ENCODE measurements at regions not wholly inside any gene's neighbourhood (a gene's known extent, or its start where the extent isn't known, plus 50 kb on each side); places are given as distances from the start of the nearest gene placed in this dataset.

DNA sequence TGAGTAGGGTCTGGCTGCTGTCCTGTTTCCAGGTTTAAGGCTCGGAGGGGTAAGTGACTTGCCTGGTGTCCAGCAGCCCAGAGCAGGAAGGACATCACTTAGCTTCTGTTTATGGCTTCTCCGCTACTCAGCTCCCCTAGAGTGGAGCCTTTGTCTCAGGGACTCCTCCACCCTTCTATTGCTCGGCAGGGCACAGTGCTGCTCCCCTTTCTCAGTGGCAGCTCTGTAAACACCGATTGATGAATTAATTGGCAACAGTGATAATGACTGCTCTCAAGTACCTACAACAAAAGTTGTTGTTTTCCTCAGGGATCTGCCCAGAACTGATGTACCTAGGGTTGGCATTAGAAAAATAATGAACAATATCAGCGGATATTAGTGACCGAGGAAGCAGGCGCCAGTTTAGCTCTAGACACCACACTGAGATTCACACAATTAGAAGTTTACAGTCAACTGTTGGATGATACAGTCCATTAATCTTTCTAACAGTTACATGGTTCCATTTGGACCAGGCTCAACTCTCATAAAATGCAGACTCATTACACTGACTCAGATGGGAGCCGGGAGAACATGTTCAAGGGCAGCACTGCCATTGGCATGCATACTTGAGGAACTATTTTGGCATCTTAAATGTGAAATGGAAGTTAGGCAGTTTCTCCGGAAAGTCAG, 265.7 kb downstream of the MTX2 start:
- ATAC-seq (no peak), DNase-seq (no peak)
- no peak overlapping the region for H3K27ac Mint-ChIP-seq
- H3K27me3 Mint-ChIP-seq: peaks cover 63% of the 10 kb centered on the region
- no peak overlapping the region for H3K4me3 Mint-ChIP-seq
- no peaks in the 10 kb centered on the region for H3K9me3 ChIP-seq (ENCODE audit: control insufficient read depth, low read length, poor library complexity, severe bottlenecking)
- H3K36me3 Mint-ChIP-seq (ENCODE audit: low read depth): no peaks in the 10 kb centered on the region
- no peaks in the 10 kb centered on the region for H3K4me1 Mint-ChIP-seq

DNA sequence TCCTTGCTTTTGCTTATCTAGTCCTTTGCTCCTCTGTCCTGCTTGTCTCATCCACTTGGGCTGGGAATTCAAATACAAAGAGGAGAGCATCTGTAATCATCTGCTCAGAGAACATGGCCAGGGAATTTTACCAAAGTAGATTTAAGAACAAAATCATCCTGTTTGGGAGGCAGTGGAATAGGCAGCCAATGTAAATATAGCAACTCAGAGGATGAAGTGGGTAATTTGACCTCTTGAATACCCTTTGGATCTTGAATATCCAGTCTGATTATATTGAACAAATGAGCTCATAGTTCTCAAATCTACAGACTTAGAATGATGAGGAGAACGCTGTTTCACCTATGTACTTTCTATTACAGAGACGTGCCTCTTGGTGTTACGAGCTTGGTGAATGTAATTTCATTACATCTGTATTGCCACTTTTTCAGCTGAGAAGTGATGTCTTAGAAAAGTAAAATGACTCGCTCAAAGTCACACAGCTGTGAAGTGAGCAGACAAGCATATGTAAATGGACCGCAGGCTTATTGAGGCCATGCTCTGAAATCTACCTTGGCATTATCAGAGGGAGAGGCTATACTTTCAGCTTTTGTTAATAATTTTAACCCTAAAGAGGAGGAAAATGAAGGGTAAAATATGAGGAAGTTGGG, 266.3 kb downstream of the MTX2 start:
- H3K27ac Mint-ChIP-seq: no peak overlapping the region
- no peak overlapping the region for H3K4me3 Mint-ChIP-seq
- no peak for ATAC-seq
- H3K36me3 Mint-ChIP-seq (ENCODE audit: low read depth): no peaks in the 10 kb centered on the region
- H3K9me3 ChIP-seq (ENCODE audit: control insufficient read depth, low read length, poor library complexity, severe bottlenecking): no peaks in the 10 kb centered on the region
- H3K27me3 Mint-ChIP-seq: peaks cover 59% of the 10 kb centered on the region
- no peak for DNase-seq
- H3K4me1 Mint-ChIP-seq: no peaks in the 10 kb centered on the region

DNA sequence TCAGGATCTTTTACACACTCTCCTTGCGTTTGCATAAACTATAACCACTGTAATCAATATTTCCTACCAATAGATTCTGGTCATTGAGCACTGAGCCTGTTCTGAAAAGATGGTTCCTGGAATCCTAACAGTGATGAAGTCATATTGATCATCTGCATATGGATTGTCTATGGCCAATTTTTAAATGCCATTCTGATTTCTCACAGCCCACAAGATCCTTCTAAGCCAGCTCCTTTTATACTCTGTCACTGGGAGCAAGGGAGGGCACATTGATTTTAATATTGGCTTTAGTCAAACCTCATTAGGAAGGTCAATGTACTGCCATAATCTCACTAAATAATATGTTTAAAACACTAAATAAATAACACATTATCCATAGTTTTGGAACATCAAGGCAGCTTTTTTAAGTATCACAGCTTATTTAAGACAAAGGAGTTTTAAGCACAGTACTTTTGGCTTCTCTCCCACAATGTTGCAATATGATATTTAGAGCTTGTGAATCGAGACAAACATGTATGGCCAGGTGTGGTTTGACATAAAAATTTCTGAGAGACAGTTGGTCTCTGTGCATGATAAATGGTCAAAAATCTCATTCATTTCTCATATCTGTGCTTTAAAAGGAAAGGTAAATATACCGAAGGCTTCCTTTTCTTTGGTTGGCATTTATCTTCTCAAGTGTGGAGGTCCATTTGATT, 267.3 kb downstream of the MTX2 start:
- no peaks in the 10 kb centered on the region for H3K9me3 ChIP-seq (ENCODE audit: control insufficient read depth, low read length, poor library complexity, severe bottlenecking)
- no peaks in the 10 kb centered on the region for H3K36me3 Mint-ChIP-seq (ENCODE audit: low read depth)
- DNase-seq (no peak), ATAC-seq (no peak)
- H3K4me1 Mint-ChIP-seq: no peaks in the 10 kb centered on the region
- H3K27ac Mint-ChIP-seq: no peak overlapping the region
- H3K4me3 Mint-ChIP-seq: no peak overlapping the region
- H3K27me3 Mint-ChIP-seq: peaks cover 57% of the 10 kb centered on the region

GRCh38 chr2:176537932-176538331, 268.7 kb downstream of the MTX2 start:
- Mint-ChIP-seq H3K36me3 (ENCODE audit: low read depth) (peaks cover 2% of the 10 kb centered on the region), H3K4me3 (no peak overlapping the region), H3K4me1 (no peaks in the 10 kb centered on the region), H3K27ac (no peak overlapping the region), H3K27me3 (peaks cover 55% of the 10 kb centered on the region)
- no peak for DNase-seq
- no peaks in the 10 kb centered on the region for H3K9me3 ChIP-seq (ENCODE audit: control insufficient read depth, low read length, poor library complexity, severe bottlenecking)
- no peak for ATAC-seq

DNA sequence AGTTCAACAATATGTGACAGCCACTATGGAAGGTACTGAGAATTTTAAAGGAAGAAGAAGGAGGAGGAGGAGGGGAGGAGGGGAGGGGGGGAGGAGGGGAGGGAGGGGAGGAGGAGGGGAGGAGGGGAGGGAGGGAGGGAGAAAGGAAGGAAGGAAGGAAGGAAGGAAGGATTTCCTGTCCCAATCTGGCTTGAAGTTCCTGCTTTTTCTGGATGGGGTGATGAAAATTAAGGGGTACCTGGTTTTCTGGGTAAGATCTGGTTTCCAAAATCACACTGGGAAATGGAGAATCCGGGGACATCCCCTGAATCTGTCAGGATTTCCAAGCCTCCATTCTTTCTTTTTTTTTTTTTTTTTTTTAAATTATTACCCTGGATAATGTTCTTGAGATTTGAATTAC, 271.8 kb downstream of the MTX2 start:
- Mint-ChIP-seq H3K36me3 (ENCODE audit: low read depth) (peaks cover 2% of the 10 kb centered on the region), H3K27ac (no peak overlapping the region), H3K4me3 (no peak overlapping the region), H3K27me3 (peaks cover 44% of the 10 kb centered on the region), H3K4me1 (no peaks in the 10 kb centered on the region)
- ATAC-seq (no peak), DNase-seq (no peak)
- no peaks in the 10 kb centered on the region for H3K9me3 ChIP-seq (ENCODE audit: control insufficient read depth, low read length, poor library complexity, severe bottlenecking)

- Mint-ChIP-seq H3K27ac (no peak overlapping the region), H3K4me3 (no peak overlapping the region), H3K27me3 (peaks cover 41% of the 10 kb centered on the region), H3K4me1 (no peaks in the 10 kb centered on the region), H3K36me3 (ENCODE audit: low read depth) (peaks cover 2% of the 10 kb centered on the region)
- no peaks in the 10 kb centered on the region for H3K9me3 ChIP-seq (ENCODE audit: control insufficient read depth, low read length, poor library complexity, severe bottlenecking)
- ATAC-seq (no peak), DNase-seq (no peak)
Observed at GRCh38 chr2:176542476-176542875, 273.2 kb downstream of the MTX2 start.

DNA sequence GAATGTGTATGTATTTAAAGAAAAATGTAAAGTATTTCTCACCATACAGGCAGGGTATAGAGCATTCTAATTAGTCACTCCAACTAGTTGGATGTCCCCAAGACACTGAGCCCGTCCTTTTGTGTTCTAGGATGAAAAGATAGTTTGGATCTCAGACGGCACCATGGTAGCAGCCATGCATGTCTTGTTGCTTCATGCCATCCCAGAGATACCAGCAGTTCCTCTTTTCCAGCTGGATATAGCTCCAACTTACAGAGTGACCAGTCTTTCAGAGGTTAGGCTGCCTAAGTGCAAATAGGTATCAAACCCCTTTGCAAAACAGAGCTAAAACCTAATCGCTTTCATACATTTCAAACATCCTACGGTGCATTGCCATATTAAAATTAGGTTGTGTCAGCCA, 275.3 kb downstream of the MTX2 start:
- ATAC-seq: no peak
- Mint-ChIP-seq H3K36me3 (ENCODE audit: low read depth) (peaks cover 2% of the 10 kb centered on the region), H3K4me1 (no peaks in the 10 kb centered on the region), H3K4me3 (no peak overlapping the region), H3K27ac (no peak overlapping the region), H3K27me3 (peaks cover 33% of the 10 kb centered on the region)
- no peak for DNase-seq
- no peaks in the 10 kb centered on the region for H3K9me3 ChIP-seq (ENCODE audit: control insufficient read depth, low read length, poor library complexity, severe bottlenecking)

- H3K4me1 Mint-ChIP-seq: no peaks in the 10 kb centered on the region
- DNase-seq: no peak
- peaks cover 2% of the 10 kb centered on the region for H3K36me3 Mint-ChIP-seq (ENCODE audit: low read depth)
- H3K4me3 Mint-ChIP-seq: no peak overlapping the region
- no peak for ATAC-seq
- no peaks in the 10 kb centered on the region for H3K9me3 ChIP-seq (ENCODE audit: control insufficient read depth, low read length, poor library complexity, severe bottlenecking)
- H3K27me3 Mint-ChIP-seq: peaks cover 33% of the 10 kb centered on the region
- no peak overlapping the region for H3K27ac Mint-ChIP-seq
Observed at GRCh38 chr2:176544991-176545956, 276.0 kb downstream of the MTX2 start.

DNA sequence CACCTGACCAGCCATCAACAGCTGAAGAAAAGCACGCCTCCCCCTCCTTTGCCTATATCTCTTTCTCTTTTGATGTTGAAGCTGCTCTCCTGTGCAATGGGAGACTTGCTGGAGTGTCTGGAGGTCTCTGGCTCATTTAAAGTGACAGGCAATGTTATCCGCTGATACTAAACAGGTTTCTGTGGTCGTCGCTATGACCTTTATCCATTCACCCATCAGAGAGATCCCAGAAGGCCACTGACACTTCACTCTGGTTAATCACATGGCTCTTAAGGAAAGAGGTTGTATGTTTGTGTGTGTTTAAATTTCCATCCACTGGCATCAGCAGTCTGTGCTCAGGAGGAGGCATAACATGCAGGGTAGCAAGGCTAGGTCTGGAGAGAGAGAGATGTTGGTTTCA, 277.3 kb downstream of the MTX2 start:
- no peak overlapping the region for H3K27ac Mint-ChIP-seq
- H3K9me3 ChIP-seq (ENCODE audit: control insufficient read depth, low read length, poor library complexity, severe bottlenecking): no peaks in the 10 kb centered on the region
- no peak overlapping the region for H3K4me3 Mint-ChIP-seq
- H3K36me3 Mint-ChIP-seq (ENCODE audit: low read depth): peaks cover 2% of the 10 kb centered on the region
- H3K4me1 Mint-ChIP-seq: no peaks in the 10 kb centered on the region
- peaks cover 29% of the 10 kb centered on the region for H3K27me3 Mint-ChIP-seq
- no peak for ATAC-seq
- DNase-seq: no peak

DNA sequence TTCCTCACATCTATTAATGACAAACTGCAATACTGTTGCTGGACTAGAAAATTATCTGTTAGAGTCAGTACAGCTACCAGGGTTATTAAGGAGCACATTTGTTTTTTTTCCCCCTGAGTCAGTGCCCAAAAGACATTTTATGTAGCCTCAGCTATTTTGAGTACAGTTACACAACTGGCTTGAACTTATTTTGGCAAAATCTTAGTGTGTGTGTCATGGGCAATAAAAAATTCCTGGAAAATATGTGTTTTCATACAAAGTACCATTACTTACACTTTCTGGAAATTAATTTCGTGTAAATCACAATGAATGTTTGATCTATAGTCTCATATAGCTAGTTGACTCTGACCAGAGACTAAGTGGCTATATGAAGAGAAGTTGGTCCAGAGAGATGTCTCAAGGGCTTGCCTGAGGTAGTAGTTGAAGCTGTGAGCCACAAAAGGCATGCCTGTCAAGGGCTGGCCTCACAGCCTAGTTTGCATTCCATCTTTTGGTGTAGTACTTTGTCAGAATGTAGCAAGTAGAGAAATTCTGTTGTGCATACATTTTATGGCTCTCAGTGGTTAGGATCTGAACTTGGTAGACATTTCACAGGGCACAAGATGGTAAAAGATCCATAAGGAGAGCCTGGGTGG, 283.4 kb downstream of the MTX2 start:
- H3K27me3 Mint-ChIP-seq: peaks cover 55% of the 10 kb centered on the region
- H3K4me3 Mint-ChIP-seq: no peak overlapping the region
- DNase-seq: no peak
- H3K4me1 Mint-ChIP-seq: peaks cover 14% of the 10 kb centered on the region
- no peak for ATAC-seq
- H3K9me3 ChIP-seq (ENCODE audit: control insufficient read depth, low read length, poor library complexity, severe bottlenecking): no peaks in the 10 kb centered on the region
- no peak overlapping the region for H3K27ac Mint-ChIP-seq
- no peaks in the 10 kb centered on the region for H3K36me3 Mint-ChIP-seq (ENCODE audit: low read depth)

- peak overlapping the region; percentile 78 for H3K27ac Mint-ChIP-seq
- H3K4me1 Mint-ChIP-seq: peaks cover 17% of the 10 kb centered on the region
- H3K9me3 ChIP-seq (ENCODE audit: control insufficient read depth, low read length, poor library complexity, severe bottlenecking): no peaks in the 10 kb centered on the region
- H3K4me3 Mint-ChIP-seq: peak overlapping the region; percentile 87
- no peak for DNase-seq
- peaks cover 66% of the 10 kb centered on the region for H3K27me3 Mint-ChIP-seq
- no peaks in the 10 kb centered on the region for H3K36me3 Mint-ChIP-seq (ENCODE audit: low read depth)
- peak; percentile 53 for ATAC-seq
Observed at GRCh38 chr2:176553685-176554100, 284.5 kb downstream of the MTX2 start.

DNA sequence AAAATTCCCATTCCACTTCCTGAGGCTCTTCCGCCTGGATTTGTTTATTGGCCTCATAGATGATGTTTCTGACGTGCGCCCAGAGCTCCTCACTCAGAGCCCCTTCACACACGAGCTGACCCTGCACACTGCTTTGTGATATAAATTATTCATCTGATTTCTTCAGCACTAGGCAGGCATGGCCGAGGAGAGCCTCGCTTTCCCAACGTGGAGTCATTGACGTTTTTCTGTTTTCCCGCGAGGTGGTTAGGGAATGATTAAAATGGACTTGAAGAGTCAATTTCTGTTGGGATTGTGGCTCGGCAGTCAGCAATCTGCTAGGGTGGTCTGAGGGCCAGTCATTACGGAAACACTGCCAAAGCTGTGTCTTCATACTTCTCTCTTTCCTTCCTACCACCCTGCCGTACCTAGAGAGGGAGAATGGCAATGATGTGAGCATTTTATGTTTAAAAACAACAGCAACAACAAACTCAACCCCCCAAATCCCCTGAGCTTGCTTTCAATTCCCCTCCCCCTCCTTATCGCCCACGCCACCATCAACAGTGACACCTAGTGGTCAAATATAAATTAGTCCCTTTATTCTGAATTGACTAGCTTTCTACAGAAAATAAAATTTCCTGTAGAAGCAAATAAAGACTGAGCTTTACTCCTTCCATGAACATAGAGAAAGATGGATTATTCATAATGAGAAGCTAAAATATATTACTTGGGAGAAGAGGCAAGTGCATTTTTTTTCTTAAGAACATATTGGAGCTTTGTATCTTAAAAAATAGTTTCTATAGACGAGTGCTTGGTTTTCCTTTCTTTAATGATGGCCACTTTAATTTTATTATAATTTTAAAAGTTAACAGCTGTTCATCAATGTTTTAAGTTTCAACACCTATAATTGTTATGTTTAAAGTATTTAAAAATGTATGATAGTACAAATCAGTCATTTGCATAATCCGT, 285.1 kb downstream of the MTX2 start:
- peak; percentile 54 for ATAC-seq
- no peaks in the 10 kb centered on the region for H3K9me3 ChIP-seq (ENCODE audit: control insufficient read depth, low read length, poor library complexity, severe bottlenecking)
- peak overlapping the region; percentile 78 for H3K27ac Mint-ChIP-seq
- DNase-seq: no peak
- H3K27me3 Mint-ChIP-seq: peaks cover 72% of the 10 kb centered on the region
- peaks cover 17% of the 10 kb centered on the region for H3K4me1 Mint-ChIP-seq
- peak overlapping the region; percentile 87 for H3K4me3 Mint-ChIP-seq
- no peaks in the 10 kb centered on the region for H3K36me3 Mint-ChIP-seq (ENCODE audit: low read depth)
